Heart right ventricle (tissue), 16 donors: ENCODE measurements at regions not wholly inside any gene's neighbourhood (a gene's known extent, or its start where the extent isn't known, plus 50 kb on each side); places are given as distances from the start of the nearest gene placed in this dataset.

Experiments
- ATAC-seq, 8 donors: fragments of 200-7000 bp; cut with Tn5 transposase; one replicate each; pipeline ENCODE4 v1.9.1; 2020; ENCODE audit warnings: mild to moderate bottlenecking in 8 of 8, moderate library complexity in 8 of 8, moderate number of reproducible peaks in 1 of 8
- DNase-seq, 2 donors: peaks; one replicate each; pipeline ENCODE4 v3.0.0-alpha.2; 2020
- H3K27ac ChIP-seq, 10 donors: fragments of 200-600 bp; sonication (generic) in 2 of 10; one replicate each; pipeline versions ENCODE4 v1.5.0 to v1.8.0; 2020 to 2022; ENCODE audit warnings: mild to moderate bottlenecking in 3 of 10
- H3K27me3 ChIP-seq, 7 donors: fragments of 200-600 bp; one replicate each; pipeline ENCODE4 v1.8.0; 2021 to 2022; ENCODE audit warnings: mild to moderate bottlenecking in 2 of 7
- H3K36me3 ChIP-seq, 9 donors: fragments of 200-600 bp; sonication (generic) in 1 of 9; one replicate each; pipeline versions ENCODE4 v1.5.0 to v1.8.0; 2020 to 2022; ENCODE audit warnings: mild to moderate bottlenecking in 2 of 9
- H3K4me1 ChIP-seq, 9 donors: fragments of 200-600 bp; sonication (generic) in 1 of 9; one replicate each; pipeline versions ENCODE4 v1.5.0 to v1.8.0; 2020 to 2022; ENCODE audit warnings: mild to moderate bottlenecking in 4 of 9
- H3K4me3 ChIP-seq, 10 donors: fragments of 200-600 bp; sonication (generic) in 2 of 10; one replicate each; pipeline versions ENCODE4 v1.5.0 to v1.8.0; 2020 to 2022; ENCODE audit warnings: mild to moderate bottlenecking in 7 of 10, moderate library complexity in 2 of 10
- H3K9me3 ChIP-seq, 11 donors: fragments of 200-600 bp in 10 of 11; sonication (generic) in 2 of 11; one replicate each; pipeline versions ENCODE4 v1.5.0 to v1.8.0; 2013 to 2022; ENCODE audit warnings: mild to moderate bottlenecking in 2 of 11, control low read depth in 1 of 11, moderate library complexity in 1 of 11
- CTCF ChIP-seq, 9 donors: fragments of 200-600 bp; sonication (generic) in 2 of 9; IDR thresholded peaks; one replicate each; pipeline versions ENCODE4 v1.5.0 to v1.8.0; 2021 to 2022; ENCODE audit warnings: antibody characterized with exemption in 9 of 9, mild to moderate bottlenecking in 5 of 9, moderate library complexity in 1 of 9
- WGBS, 2 donors: extraction: QIAGEN DNeasy Blood & Tissue Kit; methylation state at CpG; one replicate each; pipeline ENCODE4 v1.1.7; 2013; ENCODE audit warnings: inconsistent platforms in 1 of 2; 5-methylcytosine and 5-hydroxymethylcytosine counted together
- intact Hi-C, 10 donors: fragments of 100-400 bp; cut with DNase I; formaldehyde crosslinking; loops; one replicate each; pipeline versions ENCODE4 v1.11.1 to v1.14.2; 2022
- donor health status: Arrhythmogenic right ventricular cardiomyopathy.
- donor health status: ischemic (EF 13 %, LVEDD 7.1; RV severe dilation, severe dysfunction).
- donor health status: healthy with polysubstance abuse.
- donor health status: DM: no; HTN: yes; CAD: no.
- donor health status: DM: no; HTN: no; CAD: no.
- donor health status: ischemic (EF 25% LVEDD 6.9; RV normal size, moderate dysfunction).
- donor health status: ischemic (EF 25% LVEDD 5.7; RV mildly dilated, moderate dysfunction).
- donor health status: healthy.
- donor health status: DM: yes; HTN: yes; CAD: no.
- donor health status: Ischemic cardiomyopathy.
- donor health status: ischemic (EF 35%, LVEDD 5.7; RV mildly dilated, moderate dysfunction).
- donor health status: nonischemic (EF 11% LVEDD 7.7; RV severe dilation, severe dysfunction).
- donor health status: DM: yes; HTN: yes; CAD: no.
- donor health status: PGD.
- donor health status: ischemic (EF 29% LVEDD 5.4; RV normal size, mild dysfunction).
- donor health status: nonischemic (EF 23%, LVEDD 6.1; RV moderate dilation, normal function).

- intact Hi-C loops, result no loop called here
These were observed 182.7 kb upstream of the MKLN1 start for GRCh38 chr7:131145026-131145425.

GRCh38 chr7:131145770-131146169 lies 181.9 kb upstream of the MKLN1 start:
- H3K36me3 ChIP-seq, result no peaks in the 10 kb centered on the region
- intact Hi-C loops, result no loop called here
- no peaks in the 10 kb centered on the region for H3K27me3 ChIP-seq
- 58 to 62% methylated on average over 3 of the region's 3 CpGs for WGBS, 2 donors
- no peaks in the 10 kb centered on the region for H3K9me3 ChIP-seq
- DNase-seq (no peak), ATAC-seq (no peak)
- H3K4me1 ChIP-seq, result peaks cover 0 to 18% (median 0%) of the 10 kb centered on the region in 9 donors
- no peak for TF ChIP-seq CTCF (IDR thresholded peaks at IDR 0.05)
- H3K4me3 ChIP-seq, result no peak overlapping the region
- H3K27ac ChIP-seq, result no peak overlapping the region

More at GRCh38 chr7:131145026-131145425, 182.7 kb upstream of the MKLN1 start:
- DNase-seq (no peak), ATAC-seq (no peak)
- Histone ChIP-seq H3K27me3 (no peaks in the 10 kb centered on the region), H3K27ac (no peak overlapping the region), H3K4me1 (peaks cover 0 to 18% (median 0%) of the 10 kb centered on the region in 9 donors), H3K36me3 (no peaks in the 10 kb centered on the region), H3K4me3 (no peak overlapping the region), H3K9me3 (no peaks in the 10 kb centered on the region)
- TF ChIP-seq CTCF (IDR thresholded peaks at IDR 0.05), result no peak
- 91 to 94% methylated on average over 8 of the region's 8 CpGs for WGBS, 2 donors

DNA sequence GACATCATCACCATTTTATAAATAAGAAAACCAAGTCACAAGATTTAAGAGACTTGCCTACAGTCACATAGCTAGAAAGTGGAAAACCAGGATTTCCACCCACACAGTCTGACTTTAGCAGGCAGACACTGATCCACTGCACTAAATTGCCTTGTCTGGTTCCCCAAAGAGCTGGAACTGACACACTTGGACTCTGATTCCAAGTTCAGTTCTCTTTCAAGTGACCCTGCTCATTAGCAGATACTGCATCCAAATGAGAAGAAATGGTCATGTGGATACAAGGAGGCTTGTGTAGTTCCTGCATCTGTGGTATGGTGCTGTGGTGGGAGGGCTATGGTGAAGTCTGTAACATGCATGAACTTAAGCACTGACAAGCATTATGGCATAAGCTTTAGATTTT lies 180.1 kb upstream of the MKLN1 start:
- intact Hi-C loops, result no loop called here
- Histone ChIP-seq H3K4me1 (peaks cover 0 to 18% (median 0%) of the 10 kb centered on the region in 9 donors), H3K9me3 (no peaks in the 10 kb centered on the region), H3K27ac (no peak overlapping the region), H3K4me3 (no peak overlapping the region), H3K36me3 (no peaks in the 10 kb centered on the region), H3K27me3 (no peaks in the 10 kb centered on the region)
- TF ChIP-seq CTCF (IDR thresholded peaks at IDR 0.05), result no peak
- ATAC-seq (peak in 2 of 8 donors; percentile 35 to 56), DNase-seq (no peak)

DNA sequence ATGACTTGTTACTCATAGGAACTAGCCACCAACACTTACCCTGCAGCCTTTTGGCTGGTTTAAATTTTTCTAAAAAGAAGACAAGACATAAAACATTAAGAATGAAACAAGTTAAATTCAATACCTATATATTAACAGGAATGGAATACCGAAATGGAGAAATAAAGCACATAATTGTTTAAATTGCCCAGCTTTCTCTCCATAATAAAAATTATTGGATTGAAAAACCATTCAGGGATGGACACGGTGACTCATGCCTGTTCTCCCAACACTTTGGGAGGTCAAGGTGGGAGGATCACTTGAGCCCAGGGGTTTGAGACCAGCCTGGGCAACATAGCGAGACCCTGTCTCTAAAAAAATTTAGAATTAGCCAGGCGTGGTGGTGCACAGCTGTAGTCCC lies 179.4 kb upstream of the MKLN1 start:
- H3K4me1 ChIP-seq, result peaks cover 0 to 18% (median 0%) of the 10 kb centered on the region in 9 donors
- no peak overlapping the region for H3K4me3 ChIP-seq
- no peak overlapping the region for H3K27ac ChIP-seq
- H3K36me3 ChIP-seq, result no peaks in the 10 kb centered on the region
- intact Hi-C loops, result no loop called here
- no peak for TF ChIP-seq CTCF (IDR thresholded peaks at IDR 0.05)
- DNase-seq (no peak), ATAC-seq (no peak)
- no peaks in the 10 kb centered on the region for H3K9me3 ChIP-seq
- no peaks in the 10 kb centered on the region for H3K27me3 ChIP-seq
- 95 to 96% methylated on average over 4 of the region's 4 CpGs for WGBS, 2 donors
